Right lobe of liver (tissue), 4 donors: ENCODE measurements at regions not wholly inside any gene's neighbourhood (a gene's known extent, or its start where the extent isn't known, plus 50 kb on each side); places are given as distances from the start of the nearest gene placed in this dataset.

Experiments used
- POLR2A ChIP-seq: fragments of 450-650 bp; IDR thresholded peaks from one replicate; pipeline ENCODE4 v1.6.1; 2017; ENCODE audit warnings: antibody characterized with exemption, mild to moderate bottlenecking
- TF ChIP-seq, protein P1 (sequence below), 4 donors: fragments of 200-600 bp in 3 of 4; fragments of 450-650 bp in 1 of 4; IDR thresholded peaks; one replicate each; pipeline versions ENCODE4 v1.5.1 to v1.8.0; 2016 to 2022; ENCODE audit warnings: antibody characterized with exemption in 4 of 4, mild to moderate bottlenecking in 2 of 4
- donor health status: DM: no; HTN: no; CAD: no.
- donor health status: DM: no; HTN: no; CAD: no.
- donor health status: DM: no; HTN: yes; CAD: no.

DNA sequence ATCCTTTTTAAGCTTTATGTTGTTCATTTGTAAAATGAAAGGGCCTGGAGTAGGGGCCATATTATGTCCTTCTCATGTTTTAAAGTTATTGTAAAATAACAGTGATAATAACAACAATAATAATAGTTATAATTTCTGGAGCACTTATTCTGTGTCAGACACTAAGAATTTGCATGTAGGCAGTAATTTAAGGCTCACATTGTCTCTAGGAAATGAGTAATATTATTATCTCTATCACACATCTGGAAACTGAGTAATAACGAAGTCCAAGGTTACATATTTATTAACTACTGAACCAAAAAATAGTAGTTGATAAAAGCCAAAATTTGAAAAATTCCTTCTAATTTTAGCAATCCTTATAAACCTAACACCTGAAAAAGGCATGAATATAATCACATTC is 520.7 kb upstream of the PABPC4L start:
- TF ChIP-seq POLR2A: no peak
- TF ChIP-seq, protein P1, sequence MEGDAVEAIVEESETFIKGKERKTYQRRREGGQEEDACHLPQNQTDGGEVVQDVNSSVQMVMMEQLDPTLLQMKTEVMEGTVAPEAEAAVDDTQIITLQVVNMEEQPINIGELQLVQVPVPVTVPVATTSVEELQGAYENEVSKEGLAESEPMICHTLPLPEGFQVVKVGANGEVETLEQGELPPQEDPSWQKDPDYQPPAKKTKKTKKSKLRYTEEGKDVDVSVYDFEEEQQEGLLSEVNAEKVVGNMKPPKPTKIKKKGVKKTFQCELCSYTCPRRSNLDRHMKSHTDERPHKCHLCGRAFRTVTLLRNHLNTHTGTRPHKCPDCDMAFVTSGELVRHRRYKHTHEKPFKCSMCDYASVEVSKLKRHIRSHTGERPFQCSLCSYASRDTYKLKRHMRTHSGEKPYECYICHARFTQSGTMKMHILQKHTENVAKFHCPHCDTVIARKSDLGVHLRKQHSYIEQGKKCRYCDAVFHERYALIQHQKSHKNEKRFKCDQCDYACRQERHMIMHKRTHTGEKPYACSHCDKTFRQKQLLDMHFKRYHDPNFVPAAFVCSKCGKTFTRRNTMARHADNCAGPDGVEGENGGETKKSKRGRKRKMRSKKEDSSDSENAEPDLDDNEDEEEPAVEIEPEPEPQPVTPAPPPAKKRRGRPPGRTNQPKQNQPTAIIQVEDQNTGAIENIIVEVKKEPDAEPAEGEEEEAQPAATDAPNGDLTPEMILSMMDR (IDR thresholded peaks at IDR 0.05): no peak
